WTC11 (cell line): ENCODE measurements at regions not wholly inside any gene's neighbourhood (a gene's known extent, or its start where the extent isn't known, plus 50 kb on each side); places are given as distances from the start of the nearest gene placed in this dataset.

Source experiments
- ATAC-seq: fragments of 200-7000 bp; cut with Tn5 transposase; 2 replicates; pipeline ENCODE4 v1.10.0; 2021; ENCODE audit warnings: mild to moderate bottlenecking, moderate library complexity
- CTCF ChIA-PET: fragments of 300-600 bp; sonication (Branson Sonifier 250); formaldehyde crosslinking; loops from one replicate; lab custom pipeline; 2021; ENCODE audit warnings: antibody characterized with exemption; lab: Charles Lee
- POLR2A ChIA-PET: fragments of 350-600 bp; sonication (Branson Sonifier 250); formaldehyde crosslinking; loops from one replicate; lab custom pipeline; 2021; ENCODE audit warnings: antibody characterized with exemption; lab: Charles Lee
- DNase-seq: peaks from one replicate; pipeline ENCODE4 v3.0.0; 2021; ENCODE audit warnings: low spot score
- H3K27ac Mint-ChIP-seq: 2 replicates; pipeline ENCODE4 v1.8.0; 2021; ENCODE audit warnings: mixed read lengths
- H3K27me3 Mint-ChIP-seq: 2 replicates; pipeline ENCODE4 v1.8.0; 2021; ENCODE audit warnings: low read depth, mild to moderate bottlenecking, moderate library complexity, mixed read lengths
- H3K36me3 Mint-ChIP-seq: 2 replicates; pipeline ENCODE4 v1.8.0; 2021; ENCODE audit warnings: mixed read lengths
- H3K4me1 Mint-ChIP-seq: 2 replicates; pipeline ENCODE4 v1.8.0; 2022; ENCODE audit warnings: mixed read lengths
- H3K4me3 Mint-ChIP-seq: 2 replicates; pipeline ENCODE4 v1.8.0; 2021; ENCODE audit warnings: mild to moderate bottlenecking, moderate library complexity, mixed read lengths
- H3K9me3 Mint-ChIP-seq: 2 replicates; pipeline ENCODE4 v1.8.0; 2021; ENCODE audit warnings: mixed read lengths
- AR ChIP-seq: fragments of 250-450 bp; sonication (Bioruptor Pico); IDR thresholded peaks from 2 replicates; pipeline ENCODE4 v1.9.0; 2021; ENCODE audit warnings: mild to moderate bottlenecking
- ATF2 ChIP-seq: sonication (generic); formaldehyde crosslinking; IDR thresholded peaks from 2 replicates; pipeline ENCODE4 v1.8.1; 2022; ENCODE audit warnings: low read depth, missing genetic modification reagents, borderline replicate concordance
- CREM ChIP-seq: sonication (generic); formaldehyde crosslinking; IDR thresholded peaks from 2 replicates; pipeline ENCODE4 v1.8.1; 2022; ENCODE audit warnings: mild to moderate bottlenecking, missing genetic modification reagents, moderate library complexity
- ESRRA ChIP-seq: sonication (generic); formaldehyde crosslinking; IDR thresholded peaks from 2 replicates; pipeline ENCODE4 v1.8.1; 2022; ENCODE audit warnings: mild to moderate bottlenecking, missing genetic modification reagents, borderline replicate concordance
- GRHL2 ChIP-seq: fragments of 250-450 bp; sonication (Bioruptor Pico); IDR thresholded peaks from 2 replicates; pipeline ENCODE4 v1.8.0; 2022; ENCODE audit warnings: mild to moderate bottlenecking, moderate library complexity; ENCODE audit not compliant: insufficient replicate concordance, severe bottlenecking
- KAT7 ChIP-seq: sonication (generic); formaldehyde crosslinking; IDR thresholded peaks from 2 replicates; pipeline ENCODE4 v1.8.1; 2023; ENCODE audit warnings: missing genetic modification reagents, mild to moderate bottlenecking, borderline replicate concordance
- MLX ChIP-seq: sonication (generic); formaldehyde crosslinking; IDR thresholded peaks from 2 replicates; pipeline ENCODE4 v1.8.1; 2023; ENCODE audit warnings: mild to moderate bottlenecking, missing genetic modification reagents, moderate library complexity
- MXD4 ChIP-seq: fragments of 250-450 bp; sonication (Bioruptor Pico); IDR thresholded peaks from 2 replicates; pipeline ENCODE4 v1.8.0; 2021; ENCODE audit warnings: mild to moderate bottlenecking, moderate library complexity, borderline replicate concordance
- NFE2L1 ChIP-seq: sonication (generic); formaldehyde crosslinking; IDR thresholded peaks from 2 replicates; pipeline ENCODE4 v1.8.1; 2023; ENCODE audit warnings: missing genetic modification reagents
- NR3C1 ChIP-seq: sonication (generic); formaldehyde crosslinking; conservative IDR thresholded peaks from 2 replicates; pipeline ENCODE4 v1.8.1; 2023; ENCODE audit warnings: low read depth, mild to moderate bottlenecking, missing genetic modification reagents
- OVOL2 ChIP-seq: fragments of 250-450 bp; sonication (Bioruptor Pico); IDR thresholded peaks from 2 replicates; pipeline ENCODE4 v1.9.0; 2021; ENCODE audit warnings: mild to moderate bottlenecking, borderline replicate concordance
- PRRX2 ChIP-seq: fragments of 250-450 bp; sonication (Bioruptor Pico); IDR thresholded peaks from 2 replicates; pipeline ENCODE4 v1.8.0; 2021; ENCODE audit warnings: mild to moderate bottlenecking
- RELA ChIP-seq: sonication (generic); formaldehyde crosslinking; IDR thresholded peaks from 2 replicates; pipeline ENCODE4 v1.8.1; 2022; ENCODE audit warnings: missing genetic modification reagents, mild to moderate bottlenecking, borderline replicate concordance
- RORB ChIP-seq: fragments of 250-450 bp; sonication (Bioruptor Pico); IDR thresholded peaks from 2 replicates; pipeline ENCODE4 v1.9.0; 2021; ENCODE audit warnings: mild to moderate bottlenecking
- SMAD3 ChIP-seq: sonication (generic); formaldehyde crosslinking; IDR thresholded peaks from 2 replicates; pipeline ENCODE4 v1.8.0; 2022; ENCODE audit warnings: missing genetic modification reagents, mild to moderate bottlenecking, borderline replicate concordance
- TEAD1 ChIP-seq: sonication (generic); formaldehyde crosslinking; IDR thresholded peaks from 2 replicates; pipeline ENCODE4 v1.8.0; 2022; ENCODE audit warnings: mild to moderate bottlenecking, missing genetic modification reagents
- TEAD4 ChIP-seq: sonication (generic); formaldehyde crosslinking; IDR thresholded peaks from 2 replicates; pipeline ENCODE4 v1.8.0; 2022; ENCODE audit warnings: mild to moderate bottlenecking, missing genetic modification reagents
- TP53 ChIP-seq: sonication (generic); formaldehyde crosslinking; IDR thresholded peaks from 2 replicates; pipeline ENCODE4 v1.8.1; 2023; ENCODE audit warnings: mild to moderate bottlenecking, missing genetic modification reagents
- ZBTB21 ChIP-seq: sonication (generic); formaldehyde crosslinking; IDR thresholded peaks from 2 replicates; pipeline ENCODE4 v1.8.1; 2023; ENCODE audit warnings: mild to moderate bottlenecking, missing genetic modification reagents, borderline replicate concordance
- ZBTB43 ChIP-seq: sonication (generic); formaldehyde crosslinking; IDR thresholded peaks from 2 replicates; pipeline ENCODE4 v1.8.1; 2023; ENCODE audit warnings: mild to moderate bottlenecking, missing genetic modification reagents
- ZMAT4 ChIP-seq: fragments of 250-450 bp; sonication (Bioruptor Pico); IDR thresholded peaks from 2 replicates; pipeline ENCODE4 v1.9.0; 2021; ENCODE audit warnings: mild to moderate bottlenecking
- ZNF138 ChIP-seq: sonication (generic); formaldehyde crosslinking; conservative IDR thresholded peaks from 2 replicates; pipeline ENCODE4 v1.8.1; 2022; ENCODE audit warnings: mild to moderate bottlenecking, moderate library complexity, missing genetic modification reagents
- ZNF317 ChIP-seq: sonication (generic); formaldehyde crosslinking; IDR thresholded peaks from 2 replicates; pipeline ENCODE4 v1.8.1; 2023; ENCODE audit warnings: low read depth, mild to moderate bottlenecking, moderate library complexity, missing genetic modification reagents, borderline replicate concordance
- ZNF416 ChIP-seq: fragments of 250-450 bp; sonication (Bioruptor Pico); IDR thresholded peaks from 2 replicates; pipeline ENCODE4 v1.9.0; 2021; ENCODE audit warnings: mild to moderate bottlenecking, inconsistent platforms
- ZNF671 ChIP-seq: fragments of 250-450 bp; sonication (Bioruptor Pico); IDR thresholded peaks from 2 replicates; pipeline ENCODE4 v1.8.0; 2021; ENCODE audit warnings: mild to moderate bottlenecking
- ZSCAN18 ChIP-seq: fragments of 250-450 bp; sonication (Bioruptor Pico); IDR thresholded peaks from 2 replicates; pipeline ENCODE4 v2.1.2; 2022; ENCODE audit warnings: mild to moderate bottlenecking, moderate library complexity

- TF ChIP-seq CREM (no peak), TEAD1 (no peak), RORB (CRISPR knock-in tag) (no peak), GRHL2 (no peak), ZNF671 (CRISPR knock-in tag) (no peak), MXD4 (no peak)
- CTCF ChIA-PET, result no interaction called here
- ATAC-seq, result no peak
- no peaks in the 10 kb centered on the region for H3K36me3 Mint-ChIP-seq
- DNase-seq, result no peak
- no peak overlapping the region for H3K4me3 Mint-ChIP-seq
- no peak overlapping the region for H3K27ac Mint-ChIP-seq
- H3K9me3 Mint-ChIP-seq, result no peaks in the 10 kb centered on the region
- H3K27me3 Mint-ChIP-seq, result no peaks in the 10 kb centered on the region
- POLR2A ChIA-PET, result no interaction called here
- H3K4me1 Mint-ChIP-seq, result no peaks in the 10 kb centered on the region
Measured at GRCh38 chr2:191612496-191612895, 65.4 kb upstream of the NABP1 start.

- Mint-ChIP-seq H3K9me3 (no peaks in the 10 kb centered on the region), H3K4me1 (no peaks in the 10 kb centered on the region), H3K27ac (no peak overlapping the region), H3K4me3 (no peak overlapping the region), H3K36me3 (no peaks in the 10 kb centered on the region), H3K27me3 (no peaks in the 10 kb centered on the region)
- CTCF ChIA-PET, result no interaction called here
- no peak; the same call in 1 of the 2 replicates for ATAC-seq
- POLR2A ChIA-PET, result interaction anchor here (0.7 kb wide), 1 partner anchor 89 kb away, joined by 3 read pairs; no protein-coding TSS in a partner anchor
- TF ChIP-seq ESRRA (CRISPR knock-in tag), result no peak
- TF ChIP-seq ZBTB21 (CRISPR knock-in tag), result no peak
- TF ChIP-seq ZNF416 (CRISPR knock-in tag), result no peak
- TF ChIP-seq ATF2 (CRISPR knock-in tag), result no peak
- TF ChIP-seq OVOL2 (CRISPR knock-in tag), result no peak
- no peak for TF ChIP-seq RORB (CRISPR knock-in tag)
- no peak for TF ChIP-seq AR
- no peak for TF ChIP-seq PRRX2 (CRISPR knock-in tag)
- no peak for TF ChIP-seq ZNF317 (CRISPR knock-in tag)
- no peak for TF ChIP-seq GRHL2
- no peak for TF ChIP-seq TEAD4 (CRISPR knock-in tag)
- TF ChIP-seq NFE2L1 (CRISPR knock-in tag), result no peak
- TF ChIP-seq MLX (CRISPR knock-in tag), result no peak
- no peak for TF ChIP-seq RELA (CRISPR knock-in tag)
- no peak for TF ChIP-seq MXD4
- TF ChIP-seq KAT7, result no peak
- TF ChIP-seq ZNF138 (CRISPR knock-in tag), result no peak
- no peak for DNase-seq
Measured at GRCh38 chr2:191614759-191615158, 63.2 kb upstream of the NABP1 start.

GRCh38 chr2:191615596-191615995 is 62.3 kb upstream of the NABP1 start:
- Mint-ChIP-seq H3K36me3 (no peaks in the 10 kb centered on the region), H3K9me3 (no peaks in the 10 kb centered on the region), H3K4me3 (no peak overlapping the region), H3K27ac (no peak overlapping the region), H3K27me3 (no peaks in the 10 kb centered on the region), H3K4me1 (no peaks in the 10 kb centered on the region)
- CTCF ChIA-PET, result no interaction called here
- POLR2A ChIA-PET, result no interaction called here
- no peak for ATAC-seq
- no peak for DNase-seq
- TF ChIP-seq TEAD1 (no peak), NR3C1 (no peak), TP53 (CRISPR knock-in tag) (no peak), ATF2 (CRISPR knock-in tag) (no peak), ZMAT4 (no peak), ZBTB43 (CRISPR knock-in tag) (no peak), SMAD3 (CRISPR knock-in tag) (no peak), ZSCAN18 (CRISPR knock-in tag) (no peak)
